HG03354 (cell line): ENCODE measurements at regions not wholly inside any gene's neighbourhood (a gene's known extent, or its start where the extent isn't known, plus 50 kb on each side); places are given as distances from the start of the nearest gene placed in this dataset.

Experiments
- ATAC-seq: cut with Tn5 transposase; IDR thresholded peaks from one replicate; pipeline ENCODE4 v1.9.1; 2021; ENCODE audit warnings: mild to moderate bottlenecking; ENCODE audit not compliant: unreplicated experiment, poor library complexity, severe bottlenecking

- no peak for ATAC-seq
These were observed 235.6 kb downstream of the EDEM1 start for GRCh38 chr3:5423076-5423475.

- ATAC-seq: no peak
These were observed 236.0 kb downstream of the EDEM1 start for GRCh38 chr3:5423523-5423922.

GRCh38 chr3:5425371-5425770 is 237.9 kb downstream of the EDEM1 start:
- no peak for ATAC-seq

- ATAC-seq: peak; percentile 52
These were observed 238.8 kb downstream of the EDEM1 start for GRCh38 chr3:5426094-5426883.

GRCh38 chr3:5427021-5427420 is 239.5 kb downstream of the EDEM1 start:
- ATAC-seq: no peak

- ATAC-seq: no peak
These were observed 240.4 kb downstream of the EDEM1 start for GRCh38 chr3:5427938-5428337.

GRCh38 chr3:5428607-5429516 is 241.4 kb downstream of the EDEM1 start:
- ATAC-seq: peak; percentile 87

GRCh38 chr3:5429517-5429890 is 242.0 kb downstream of the EDEM1 start:
- peak; percentile 4 for ATAC-seq

- no peak for ATAC-seq
These were observed 243.2 kb downstream of the EDEM1 start for GRCh38 chr3:5430701-5431100.

- no peak for ATAC-seq
These were observed 243.6 kb downstream of the EDEM1 start for GRCh38 chr3:5431146-5431545.

GRCh38 chr3:5431811-5432378 is 244.4 kb downstream of the EDEM1 start:
- no peak for ATAC-seq

GRCh38 chr3:5437296-5437782 is 249.8 kb downstream of the EDEM1 start:
- no peak for ATAC-seq

GRCh38 chr3:5437783-5438323 is 250.3 kb downstream of the EDEM1 start:
- ATAC-seq: no peak

GRCh38 chr3:5441401-5441800 is 253.9 kb downstream of the EDEM1 start:
- no peak for ATAC-seq

- ATAC-seq: no peak
These were observed 254.7 kb downstream of the EDEM1 start for GRCh38 chr3:5442106-5442785.

GRCh38 chr3:5442786-5443138 is 255.3 kb downstream of the EDEM1 start:
- no peak for ATAC-seq

- ATAC-seq: no peak
These were observed 256.7 kb downstream of the EDEM1 start for GRCh38 chr3:5444253-5444652.

GRCh38 chr3:5445676-5446201 is 258.2 kb downstream of the EDEM1 start:
- no peak for ATAC-seq

GRCh38 chr3:5448246-5448645 is 260.7 kb downstream of the EDEM1 start:
- no peak for ATAC-seq
